ENCODE measurements at regions not wholly inside any gene's neighbourhood (a gene's known extent, or its start where the extent isn't known, plus 50 kb on each side); places are given as distances from the start of the nearest gene placed in this dataset.
"Not testable (repeated sequence)": the region's sequence is repeated elsewhere in the genome, so short reads cannot be mapped to it uniquely, and the experiment has no call there.

GRCh38 chr11:38972220-38972619, 2374.2 kb upstream of the RAG2 start:
- Mint-ChIP-seq H3K4me1 (ENCODE audit: low read depth) (no peaks in the 10 kb centered on the region), H3K36me3 (ENCODE audit: low read depth) (no peaks in the 10 kb centered on the region), H3K27ac (no peak overlapping the region), H3K9me3 (no peaks in the 10 kb centered on the region), H3K27me3 (no peaks in the 10 kb centered on the region), H3K4me3 (no peak overlapping the region)
- intact Hi-C loops (cut with micrococcal nuclease): no loop called here

- no peak overlapping the region for H3K4me3 Mint-ChIP-seq
- intact Hi-C loops (cut with micrococcal nuclease): no loop called here
- no peaks in the 10 kb centered on the region for H3K4me1 Mint-ChIP-seq (ENCODE audit: low read depth)
- H3K36me3 Mint-ChIP-seq (ENCODE audit: low read depth): no peaks in the 10 kb centered on the region
- H3K9me3 Mint-ChIP-seq: peaks cover 7% of the 10 kb centered on the region
- no peak overlapping the region for H3K27ac Mint-ChIP-seq
- H3K27me3 Mint-ChIP-seq: no peaks in the 10 kb centered on the region
Observed at GRCh38 chr11:38971141-38971540, 2373.1 kb upstream of the RAG2 start.

GRCh38 chr11:38968951-38969350, 2370.9 kb upstream of the RAG2 start:
- no peaks in the 10 kb centered on the region for H3K4me1 Mint-ChIP-seq (ENCODE audit: low read depth)
- peaks cover 15% of the 10 kb centered on the region for H3K9me3 Mint-ChIP-seq
- no peaks in the 10 kb centered on the region for H3K27me3 Mint-ChIP-seq
- H3K27ac Mint-ChIP-seq: no peak overlapping the region
- no peaks in the 10 kb centered on the region for H3K36me3 Mint-ChIP-seq (ENCODE audit: low read depth)
- intact Hi-C loops (cut with micrococcal nuclease): no loop called here
- H3K4me3 Mint-ChIP-seq: no peak overlapping the region

GRCh38 chr11:38952698-38953097, 2354.7 kb upstream of the RAG2 start:
- Mint-ChIP-seq H3K4me1 (ENCODE audit: low read depth) (no peaks in the 10 kb centered on the region), H3K27ac (no peak overlapping the region), H3K36me3 (ENCODE audit: low read depth) (no peaks in the 10 kb centered on the region), H3K4me3 (no peak overlapping the region), H3K27me3 (no peaks in the 10 kb centered on the region), H3K9me3 (peaks cover 7% of the 10 kb centered on the region)
- intact Hi-C loops (cut with micrococcal nuclease): no loop called here

GRCh38 chr11:38950867-38951266, 2352.8 kb upstream of the RAG2 start:
- Mint-ChIP-seq H3K36me3 (ENCODE audit: low read depth) (no peaks in the 10 kb centered on the region), H3K27ac (no peak overlapping the region)

GRCh38 chr11:38948392-38948791, 2350.4 kb upstream of the RAG2 start:
- H3K9me3 Mint-ChIP-seq: peaks cover 28% of the 10 kb centered on the region
- no peaks in the 10 kb centered on the region for H3K4me1 Mint-ChIP-seq (ENCODE audit: low read depth)
- H3K27me3 Mint-ChIP-seq: no peaks in the 10 kb centered on the region
- no peak overlapping the region for H3K27ac Mint-ChIP-seq
- no peaks in the 10 kb centered on the region for H3K36me3 Mint-ChIP-seq (ENCODE audit: low read depth)
- no peak overlapping the region for H3K4me3 Mint-ChIP-seq
- intact Hi-C loops (cut with micrococcal nuclease): no loop called here

More at GRCh38 chr11:38950867-38951266, 2352.8 kb upstream of the RAG2 start:
- Mint-ChIP-seq H3K27me3 (no peaks in the 10 kb centered on the region), H3K9me3 (peaks cover 12% of the 10 kb centered on the region), H3K4me3 (no peak overlapping the region), H3K4me1 (ENCODE audit: low read depth) (no peaks in the 10 kb centered on the region)
- intact Hi-C loops (cut with micrococcal nuclease): no loop called here

GRCh38 chr11:38937709-38938108, 2339.7 kb upstream of the RAG2 start:
- H3K27me3 Mint-ChIP-seq: no peaks in the 10 kb centered on the region
- no peaks in the 10 kb centered on the region for H3K36me3 Mint-ChIP-seq (ENCODE audit: low read depth)
- H3K27ac Mint-ChIP-seq: no peak overlapping the region
- H3K4me1 Mint-ChIP-seq (ENCODE audit: low read depth): no peaks in the 10 kb centered on the region
- peaks cover 13% of the 10 kb centered on the region for H3K9me3 Mint-ChIP-seq
- intact Hi-C loops (cut with micrococcal nuclease): no loop called here
- H3K4me3 Mint-ChIP-seq: no peak overlapping the region

- intact Hi-C loops (cut with micrococcal nuclease): no loop called here
Observed at GRCh38 chr11:38935941-38936340, 2337.9 kb upstream of the RAG2 start.

GRCh38 chr11:38927993-38928392, 2330.0 kb upstream of the RAG2 start:
- Mint-ChIP-seq H3K36me3 (ENCODE audit: low read depth) (no peaks in the 10 kb centered on the region), H3K4me1 (ENCODE audit: low read depth) (no peaks in the 10 kb centered on the region), H3K27me3 (no peaks in the 10 kb centered on the region), H3K9me3 (peaks cover 8% of the 10 kb centered on the region), H3K27ac (no peak overlapping the region), H3K4me3 (no peak overlapping the region)
- intact Hi-C loops (cut with micrococcal nuclease): no loop called here

More at GRCh38 chr11:38935941-38936340, 2337.9 kb upstream of the RAG2 start:
- Mint-ChIP-seq H3K27ac (no peak overlapping the region), H3K36me3 (ENCODE audit: low read depth) (no peaks in the 10 kb centered on the region), H3K4me1 (ENCODE audit: low read depth) (no peaks in the 10 kb centered on the region), H3K4me3 (no peak overlapping the region), H3K9me3 (peaks cover 18% of the 10 kb centered on the region), H3K27me3 (no peaks in the 10 kb centered on the region)

GRCh38 chr11:38924644-38925043, 2326.6 kb upstream of the RAG2 start:
- Mint-ChIP-seq H3K4me3 (no peak overlapping the region), H3K9me3 (peaks cover 12% of the 10 kb centered on the region), H3K4me1 (ENCODE audit: low read depth) (no peaks in the 10 kb centered on the region), H3K36me3 (ENCODE audit: low read depth) (no peaks in the 10 kb centered on the region), H3K27me3 (no peaks in the 10 kb centered on the region), H3K27ac (no peak overlapping the region)
- intact Hi-C loops (cut with micrococcal nuclease): no loop called here

- Mint-ChIP-seq H3K27ac (no peak overlapping the region), H3K27me3 (no peaks in the 10 kb centered on the region), H3K36me3 (ENCODE audit: low read depth) (no peaks in the 10 kb centered on the region), H3K4me3 (no peak overlapping the region), H3K9me3 (peaks cover 21% of the 10 kb centered on the region), H3K4me1 (ENCODE audit: low read depth) (no peaks in the 10 kb centered on the region)
- intact Hi-C loops (cut with micrococcal nuclease): no loop called here
Observed at GRCh38 chr11:38900211-38900610, 2302.2 kb upstream of the RAG2 start.

GRCh38 chr11:38894201-38894600, 2296.2 kb upstream of the RAG2 start:
- H3K4me1 Mint-ChIP-seq (ENCODE audit: low read depth); H3K27ac Mint-ChIP-seq; H3K36me3 Mint-ChIP-seq (ENCODE audit: low read depth); intact Hi-C loops (cut with micrococcal nuclease); H3K27me3 Mint-ChIP-seq; H3K4me3 Mint-ChIP-seq: not testable (repeated sequence)
- H3K9me3 Mint-ChIP-seq: peaks cover 23% of the 10 kb centered on the region

- Mint-ChIP-seq H3K4me1 (ENCODE audit: low read depth) (no peaks in the 10 kb centered on the region), H3K27me3 (no peaks in the 10 kb centered on the region), H3K27ac (no peak overlapping the region), H3K4me3 (no peak overlapping the region), H3K9me3 (peaks cover 7% of the 10 kb centered on the region), H3K36me3 (ENCODE audit: low read depth) (no peaks in the 10 kb centered on the region)
- intact Hi-C loops (cut with micrococcal nuclease): no loop called here
Observed at GRCh38 chr11:38884145-38884865, 2286.3 kb upstream of the RAG2 start.

GRCh38 chr11:38867338-38867737, 2269.3 kb upstream of the RAG2 start:
- Mint-ChIP-seq H3K27ac (no peak overlapping the region), H3K9me3 (peaks cover 53% of the 10 kb centered on the region), H3K4me1 (ENCODE audit: low read depth) (no peaks in the 10 kb centered on the region), H3K4me3 (no peak overlapping the region), H3K36me3 (ENCODE audit: low read depth) (no peaks in the 10 kb centered on the region), H3K27me3 (no peaks in the 10 kb centered on the region)
- intact Hi-C loops (cut with micrococcal nuclease): no loop called here

- Mint-ChIP-seq H3K9me3 (peaks cover 59% of the 10 kb centered on the region), H3K4me3 (no peak overlapping the region), H3K4me1 (ENCODE audit: low read depth) (no peaks in the 10 kb centered on the region), H3K36me3 (ENCODE audit: low read depth) (no peaks in the 10 kb centered on the region), H3K27ac (no peak overlapping the region), H3K27me3 (no peaks in the 10 kb centered on the region)
- intact Hi-C loops (cut with micrococcal nuclease): no loop called here
Observed at GRCh38 chr11:38865922-38866321, 2267.9 kb upstream of the RAG2 start.

Measured in dendritic cell treated with granulocyte-macrophage colony-stimulating factor and Interleukin-4, amounts not matched to agents 40 ng/mL and 50 ng/mL, for 4 days (primary cell).